Activated CD8-positive, alpha-beta T cell treated with anti-CD3 and anti-CD28 coated beads, Interleukin-2, amount 10 ng/mL, durations not matched to agents 7 days and 5 days (primary cell): ENCODE measurements at regions not wholly inside any gene's neighbourhood (a gene's known extent, or its start where the extent isn't known, plus 50 kb on each side); places are given as distances from the start of the nearest gene placed in this dataset.

ENCODE experiments used
- ATAC-seq: fragments of 150-1000 bp; cut with Tn5 transposase; one replicate; pipeline ENCODE4 v1.10.0; 2021; ENCODE audit warnings: moderate library complexity
- CTCF ChIA-PET: fragments of 350-600 bp; sonication (Branson Sonifier 250); formaldehyde crosslinking; loops from one replicate; lab custom pipeline; 2021; ENCODE audit warnings: antibody characterized with exemption; lab: Charles Lee
- POLR2A ChIA-PET: fragments of 350-600 bp; sonication (Branson Sonifier 250); formaldehyde crosslinking; loops from one replicate; lab custom pipeline; 2021; ENCODE audit warnings: antibody characterized with exemption; lab: Charles Lee
- DNase-seq: peaks from one replicate; pipeline ENCODE4 v3.0.0-alpha.2; 2020
- H3K27ac Mint-ChIP-seq: one replicate; pipeline ENCODE4 v1.8.0; 2021; ENCODE audit warnings: mild to moderate bottlenecking, mixed read lengths
- H3K27me3 Mint-ChIP-seq: one replicate; pipeline ENCODE4 v1.8.0; 2021; ENCODE audit warnings: low read depth, mixed read lengths
- H3K36me3 Mint-ChIP-seq: one replicate; pipeline ENCODE4 v1.8.0; 2021; ENCODE audit warnings: low read depth, mixed read lengths
- H3K4me1 Mint-ChIP-seq: one replicate; pipeline ENCODE4 v1.8.0; 2021; ENCODE audit warnings: low read depth, mixed read lengths
- H3K4me3 Mint-ChIP-seq: one replicate; pipeline ENCODE4 v1.8.0; 2021; ENCODE audit warnings: mild to moderate bottlenecking, mixed read lengths
- H3K9me3 Mint-ChIP-seq: one replicate; pipeline ENCODE4 v1.8.0; 2022; ENCODE audit warnings: mixed read lengths; ENCODE audit not compliant: insufficient read depth

DNA sequence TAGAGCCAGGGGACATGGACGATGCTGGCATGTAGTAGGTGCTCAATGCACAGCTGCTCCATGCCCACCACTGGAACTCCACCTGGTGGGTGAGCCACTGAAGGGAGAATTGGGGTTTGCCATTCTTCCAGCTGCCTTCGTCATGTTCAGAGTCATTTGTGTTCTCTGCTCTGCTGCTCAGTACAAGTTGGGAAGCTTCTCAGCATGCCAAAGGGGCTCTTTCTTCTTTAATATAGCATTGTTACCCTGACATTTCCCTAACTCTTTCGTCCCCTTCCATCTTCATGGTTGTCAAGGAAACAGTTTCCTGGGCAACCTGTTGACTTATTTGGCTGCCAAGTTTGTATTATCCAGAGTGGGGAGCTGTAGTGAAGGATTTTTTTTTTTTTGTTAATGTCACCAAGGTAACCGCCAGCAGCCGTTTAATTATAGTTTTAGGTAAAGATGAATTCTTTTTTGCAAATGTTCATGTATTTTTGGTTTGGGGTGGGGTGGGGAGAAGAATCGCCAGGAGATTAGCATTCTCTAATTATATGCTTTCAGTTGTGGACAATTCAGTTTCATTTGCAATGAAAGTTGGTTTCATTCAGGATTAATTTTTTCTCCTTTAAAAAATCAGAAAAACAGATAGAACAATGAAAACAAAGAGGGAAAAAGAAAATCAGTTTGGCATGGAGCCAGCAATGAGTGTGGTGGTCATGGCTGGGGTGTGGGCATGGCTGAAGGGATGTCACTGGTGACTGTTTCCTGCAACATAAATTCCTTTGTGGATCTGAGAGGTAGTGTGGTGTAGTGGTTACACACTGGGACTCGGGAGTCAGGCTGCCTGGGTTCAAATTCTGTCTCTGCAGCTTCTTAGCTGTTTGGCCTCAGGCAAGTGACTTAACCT is 73.0 kb upstream of the KCNG1 start:
- no peak for DNase-seq
- no peak overlapping the region for H3K27ac Mint-ChIP-seq
- no peak for ATAC-seq
- CTCF ChIA-PET, result no interaction called here
- H3K9me3 Mint-ChIP-seq, result no peaks in the 10 kb centered on the region
- H3K27me3 Mint-ChIP-seq, result peaks cover 42% of the 10 kb centered on the region
- POLR2A ChIA-PET, result no interaction called here
- H3K4me1 Mint-ChIP-seq, result peaks cover 4% of the 10 kb centered on the region
- H3K4me3 Mint-ChIP-seq, result no peak overlapping the region
- no peaks in the 10 kb centered on the region for H3K36me3 Mint-ChIP-seq

DNA sequence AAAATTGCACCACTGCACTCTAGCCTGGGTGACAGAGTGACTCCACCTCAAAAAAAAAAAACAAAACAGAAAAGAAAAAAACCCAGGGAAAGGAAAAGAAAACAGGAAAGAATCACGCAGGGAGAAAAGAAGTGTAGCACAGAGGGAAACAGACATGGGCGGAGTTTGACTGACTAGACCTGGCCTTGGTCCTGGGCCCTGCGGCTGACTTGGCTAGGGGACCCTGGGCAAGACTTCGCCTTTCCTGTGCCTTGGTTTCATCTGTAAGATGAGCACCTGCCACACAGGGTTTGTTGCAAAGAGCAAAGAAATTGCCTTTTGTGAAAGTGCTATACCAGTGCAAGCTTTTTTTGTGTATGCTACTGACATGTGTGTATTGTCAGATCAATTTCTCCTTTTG is 71.3 kb upstream of the KCNG1 start:
- no peaks in the 10 kb centered on the region for H3K36me3 Mint-ChIP-seq
- H3K27ac Mint-ChIP-seq, result no peak overlapping the region
- H3K4me3 Mint-ChIP-seq, result no peak overlapping the region
- ChIA-PET POLR2A (no interaction called here), CTCF (no interaction called here)
- peaks cover 4% of the 10 kb centered on the region for H3K4me1 Mint-ChIP-seq
- ATAC-seq (no peak), DNase-seq (no peak)
- no peaks in the 10 kb centered on the region for H3K9me3 Mint-ChIP-seq
- peaks cover 53% of the 10 kb centered on the region for H3K27me3 Mint-ChIP-seq

DNA sequence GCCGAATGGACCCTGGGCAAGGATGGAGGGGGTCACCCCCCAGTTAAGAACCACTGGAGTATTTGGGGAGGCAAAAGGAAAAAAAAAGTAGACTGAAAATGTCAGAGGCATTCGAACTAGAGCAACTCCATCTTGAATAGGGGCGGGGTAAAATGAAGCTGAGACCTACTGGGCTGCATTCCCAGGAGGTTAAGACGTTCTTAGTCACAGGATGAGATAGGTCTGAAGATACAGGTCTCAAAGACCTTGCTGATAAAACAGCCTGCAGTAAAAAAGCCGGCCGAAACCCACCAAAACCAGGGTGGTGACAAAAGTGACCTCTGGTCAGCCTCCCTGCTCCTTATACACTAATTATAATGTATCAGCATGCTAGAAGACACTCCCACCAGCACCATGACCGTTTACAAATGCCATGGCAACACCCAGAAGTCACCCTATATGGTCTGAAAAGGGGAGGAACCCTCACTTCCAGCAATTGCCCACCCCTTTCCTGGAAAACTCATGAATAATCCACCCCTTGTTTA is 70.4 kb upstream of the KCNG1 start:
- ATAC-seq (no peak), DNase-seq (no peak)
- peaks cover 4% of the 10 kb centered on the region for H3K4me1 Mint-ChIP-seq
- ChIA-PET POLR2A (no interaction called here), CTCF (no interaction called here)
- no peaks in the 10 kb centered on the region for H3K9me3 Mint-ChIP-seq
- no peaks in the 10 kb centered on the region for H3K36me3 Mint-ChIP-seq
- no peak overlapping the region for H3K27ac Mint-ChIP-seq
- H3K4me3 Mint-ChIP-seq, result no peak overlapping the region
- peaks cover 54% of the 10 kb centered on the region for H3K27me3 Mint-ChIP-seq

DNA sequence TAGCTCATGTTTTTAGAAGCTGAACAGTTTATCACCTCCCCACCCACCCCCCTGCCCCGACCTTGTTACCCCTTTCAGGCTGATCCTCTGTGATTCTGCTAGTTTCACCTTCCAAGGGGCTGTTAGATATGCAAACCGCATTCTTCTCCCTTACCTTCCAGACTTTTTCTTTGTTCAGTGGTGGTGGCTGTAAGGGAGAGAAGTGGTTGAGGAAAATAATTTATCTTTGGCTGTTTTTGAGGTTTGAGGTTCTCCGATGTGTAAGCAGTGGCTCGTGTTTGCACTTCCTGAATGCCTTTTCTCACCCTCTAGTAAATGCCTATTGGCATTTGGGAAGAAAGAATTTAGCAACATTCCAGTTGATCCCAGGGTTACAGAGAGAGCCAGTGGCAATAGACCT is 69.4 kb upstream of the KCNG1 start:
- Mint-ChIP-seq H3K4me3 (no peak overlapping the region), H3K27ac (no peak overlapping the region), H3K9me3 (no peaks in the 10 kb centered on the region), H3K4me1 (peaks cover 4% of the 10 kb centered on the region), H3K27me3 (peaks cover 50% of the 10 kb centered on the region), H3K36me3 (no peaks in the 10 kb centered on the region)
- DNase-seq (no peak), ATAC-seq (no peak)
- ChIA-PET CTCF (interaction anchor here (1.0 to 1.5 kb wide), 3 partner anchors 8 to 105 kb away, joined by 3 read pairs; no protein-coding TSS in a partner anchor), POLR2A (no interaction called here)

DNA sequence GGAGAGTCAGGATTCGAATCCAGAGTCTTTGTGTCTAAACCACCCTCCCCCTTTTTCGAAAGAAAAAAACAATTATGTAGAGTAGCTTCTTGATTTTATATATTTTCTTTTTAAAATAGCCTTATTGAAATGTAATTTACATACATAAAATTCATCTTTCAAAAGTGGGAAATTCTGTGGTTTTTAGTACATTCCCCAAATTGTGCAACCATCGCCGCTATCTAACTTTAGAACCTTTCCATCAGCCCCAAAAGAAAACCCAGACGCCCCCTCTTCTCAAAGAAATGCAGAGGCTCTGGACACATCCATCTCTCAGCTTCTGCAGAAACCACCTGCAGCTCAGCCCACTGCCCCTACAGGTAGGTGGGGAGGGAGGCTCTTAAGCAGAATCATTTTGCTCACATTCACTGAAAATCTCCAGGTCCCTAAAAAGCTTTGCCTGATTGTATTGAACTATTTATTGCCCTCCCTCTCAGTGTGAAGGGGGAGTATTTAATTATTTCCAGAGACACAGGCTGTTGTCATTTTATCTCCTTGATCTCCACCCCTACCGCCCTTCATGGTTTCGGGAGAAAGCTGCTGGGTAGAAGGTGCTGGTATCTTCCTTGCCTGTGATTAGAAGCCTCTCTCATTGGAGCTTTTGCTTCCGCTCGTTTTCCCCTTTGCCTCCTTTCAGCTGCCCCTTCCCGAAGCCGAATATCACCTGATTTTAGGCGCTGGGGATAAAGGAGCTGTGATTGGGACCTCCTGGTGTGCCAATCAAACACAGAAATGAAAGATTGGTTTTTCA is 68.7 kb upstream of the KCNG1 start:
- ChIA-PET CTCF (interaction anchor here (1.0 to 1.5 kb wide), 3 partner anchors 9 to 104 kb away, joined by 3 read pairs; no protein-coding TSS in a partner anchor), POLR2A (no interaction called here)
- no peak for ATAC-seq

DNA sequence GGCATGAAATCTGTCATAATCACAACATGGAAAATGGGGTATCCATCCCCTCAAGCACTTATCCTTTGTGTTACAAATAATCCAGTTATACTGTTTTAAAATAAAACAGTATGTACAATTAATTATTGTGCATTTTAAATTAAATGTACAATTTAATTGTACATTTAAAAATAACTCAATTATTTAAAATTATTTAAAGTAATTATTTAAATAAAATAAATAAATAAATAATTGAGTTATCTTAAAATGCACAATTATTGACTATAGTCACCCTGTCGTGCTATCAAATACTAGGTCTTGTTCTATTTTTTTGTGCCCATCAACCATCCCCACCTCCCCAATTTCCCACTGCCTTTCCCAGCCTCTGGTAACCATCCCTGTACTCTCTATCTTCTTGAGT is 66.9 kb upstream of the KCNG1 start:
- CTCF ChIA-PET, result no interaction called here
- POLR2A ChIA-PET, result no interaction called here
- no peak for ATAC-seq
- Mint-ChIP-seq H3K27ac (no peak overlapping the region), H3K36me3 (no peaks in the 10 kb centered on the region), H3K4me3 (no peak overlapping the region), H3K4me1 (peaks cover 4% of the 10 kb centered on the region), H3K27me3 (peaks cover 49% of the 10 kb centered on the region), H3K9me3 (no peaks in the 10 kb centered on the region)
- DNase-seq, result no peak

More for the DNA sequence above, 68.7 kb upstream of the KCNG1 start:
- Mint-ChIP-seq H3K27me3 (peaks cover 51% of the 10 kb centered on the region), H3K36me3 (no peaks in the 10 kb centered on the region), H3K27ac (no peak overlapping the region), H3K4me1 (peaks cover 4% of the 10 kb centered on the region), H3K4me3 (no peak overlapping the region), H3K9me3 (no peaks in the 10 kb centered on the region)
- DNase-seq, result no peak

DNA sequence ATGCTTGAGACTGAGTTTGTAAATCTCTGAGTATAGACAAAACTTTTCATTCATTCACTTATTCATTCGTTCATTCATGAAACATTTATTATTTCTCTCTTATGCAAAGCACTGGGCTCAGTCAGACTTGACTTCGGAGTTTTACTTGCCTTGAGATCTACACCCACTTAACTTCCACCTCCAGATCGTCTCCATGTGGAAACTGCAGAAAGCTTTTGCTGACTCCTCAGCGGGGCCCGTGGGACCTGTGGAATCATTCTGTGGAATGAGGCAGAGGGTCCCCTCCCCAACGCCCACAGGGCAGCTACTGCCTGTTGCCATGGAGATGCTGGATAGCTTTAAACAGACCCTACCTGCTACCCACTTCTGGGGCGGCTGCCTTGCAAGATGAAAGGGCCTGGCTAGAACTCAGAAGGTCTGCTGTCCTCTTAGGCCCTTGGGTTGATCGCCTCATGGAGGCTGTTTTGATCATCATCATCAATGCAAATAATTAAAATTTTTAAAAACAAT is 66.4 kb upstream of the KCNG1 start:
- Mint-ChIP-seq H3K27me3 (peaks cover 45% of the 10 kb centered on the region), H3K9me3 (no peaks in the 10 kb centered on the region), H3K36me3 (no peaks in the 10 kb centered on the region), H3K27ac (no peak overlapping the region), H3K4me1 (peaks cover 4% of the 10 kb centered on the region), H3K4me3 (no peak overlapping the region)
- ChIA-PET CTCF (no interaction called here), POLR2A (no interaction called here)
- DNase-seq (no peak), ATAC-seq (no peak)

DNA sequence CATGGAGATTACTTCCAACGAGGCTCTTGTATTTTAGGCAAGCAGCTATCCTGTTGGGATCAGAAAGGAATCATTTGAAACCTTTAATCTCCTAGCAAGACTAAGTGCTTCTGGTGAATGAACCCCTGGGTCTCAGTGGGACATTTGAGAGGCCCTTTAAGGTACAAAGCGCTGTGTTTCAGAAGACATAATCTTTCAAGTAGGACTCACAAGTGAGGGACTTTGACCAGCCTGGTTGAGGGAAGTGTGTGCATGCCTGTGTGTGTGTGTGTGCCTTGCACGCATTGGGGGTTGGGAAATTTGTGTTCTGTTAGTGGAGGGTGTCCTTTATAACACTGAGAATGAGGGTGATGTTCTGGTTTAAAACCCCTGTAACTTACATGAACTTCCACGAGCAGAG is 64.4 kb upstream of the KCNG1 start:
- H3K27me3 Mint-ChIP-seq, result peaks cover 33% of the 10 kb centered on the region
- no peaks in the 10 kb centered on the region for H3K36me3 Mint-ChIP-seq
- H3K4me3 Mint-ChIP-seq, result no peak overlapping the region
- no peaks in the 10 kb centered on the region for H3K9me3 Mint-ChIP-seq
- peaks cover under 1% of the 10 kb centered on the region for H3K4me1 Mint-ChIP-seq
- POLR2A ChIA-PET, result no interaction called here
- ATAC-seq, result no peak
- no peak overlapping the region for H3K27ac Mint-ChIP-seq
- DNase-seq, result no peak
- CTCF ChIA-PET, result interaction anchor here (1.0 kb wide), 1 partner anchor 100 kb away, joined by 3 read pairs; no protein-coding TSS in a partner anchor

DNA sequence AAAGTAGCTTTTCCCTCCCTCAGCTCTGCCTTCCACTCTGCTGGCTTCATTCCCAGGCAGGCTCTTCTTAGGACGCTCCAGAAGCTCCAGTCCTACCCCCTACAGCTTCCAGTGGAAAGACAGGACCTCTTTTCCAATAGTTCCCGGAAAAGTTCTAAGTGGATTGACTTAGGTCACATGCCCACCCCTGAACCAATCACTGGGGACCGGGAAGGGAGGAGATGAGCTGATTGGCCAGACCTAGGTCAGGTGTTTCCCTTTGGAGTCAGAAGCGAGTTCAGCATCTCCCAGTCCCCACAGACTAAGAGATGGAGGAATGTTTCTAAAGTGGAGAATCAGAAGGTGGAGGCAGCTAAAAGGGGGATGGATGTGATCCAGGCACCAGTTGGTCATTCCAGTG is 62.9 kb upstream of the KCNG1 start:
- Mint-ChIP-seq H3K27ac (no peak overlapping the region), H3K9me3 (no peaks in the 10 kb centered on the region), H3K27me3 (peaks cover 21% of the 10 kb centered on the region), H3K36me3 (no peaks in the 10 kb centered on the region), H3K4me3 (no peak overlapping the region), H3K4me1 (no peaks in the 10 kb centered on the region)
- POLR2A ChIA-PET, result interaction anchor here (0.7 kb wide), 1 partner anchor 223 kb away, joined by 3 read pairs; no protein-coding TSS in a partner anchor
- CTCF ChIA-PET, result no interaction called here
- DNase-seq, result no peak
- no peak for ATAC-seq

DNA sequence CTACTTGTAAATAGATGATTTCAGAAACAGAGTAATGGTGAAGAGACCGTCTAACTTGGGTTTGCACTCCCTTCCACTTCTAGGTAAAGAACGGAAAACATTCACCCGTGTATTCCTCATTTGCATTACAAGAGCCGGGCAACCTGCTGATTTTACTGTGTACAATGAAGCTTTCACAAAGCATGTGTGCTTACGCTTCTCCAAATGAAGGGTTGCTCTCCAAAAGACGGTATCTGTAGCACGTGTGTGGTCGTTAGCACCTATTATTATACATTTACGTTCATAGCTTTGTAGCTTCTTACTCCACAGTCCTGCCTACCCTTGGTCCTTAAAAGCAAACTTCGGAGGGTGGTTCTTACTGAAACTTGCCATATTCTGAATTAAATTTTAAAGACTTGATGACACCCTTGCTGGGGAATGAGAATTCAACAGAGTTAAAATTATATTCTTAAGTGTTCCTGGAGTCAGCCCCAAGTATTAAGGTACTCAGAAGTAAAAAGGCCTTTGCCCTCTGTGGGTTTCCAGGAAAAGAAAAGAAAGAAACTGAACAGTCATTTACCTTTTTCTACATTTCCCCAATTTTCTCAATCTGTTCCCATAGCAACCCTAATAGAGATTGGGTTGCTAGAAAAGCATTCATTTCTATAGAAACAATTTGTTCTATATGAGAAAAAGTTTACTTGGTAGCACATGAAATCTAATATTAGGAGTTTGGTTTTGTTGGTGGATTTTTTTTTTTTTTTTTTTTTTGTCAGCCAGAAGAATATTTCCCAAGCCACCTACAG is 61.9 kb upstream of the KCNG1 start:
- no peak for ATAC-seq
- H3K36me3 Mint-ChIP-seq, result no peaks in the 10 kb centered on the region
- peaks cover 16% of the 10 kb centered on the region for H3K27me3 Mint-ChIP-seq
- POLR2A ChIA-PET, result interaction anchor here (0.6 to 0.7 kb wide), 2 partner anchors 127 to 224 kb away, joined by 3 read pairs; no protein-coding TSS in a partner anchor
- no peaks in the 10 kb centered on the region for H3K4me1 Mint-ChIP-seq
- H3K9me3 Mint-ChIP-seq, result no peaks in the 10 kb centered on the region
- H3K4me3 Mint-ChIP-seq, result no peak overlapping the region
- H3K27ac Mint-ChIP-seq, result no peak overlapping the region
- CTCF ChIA-PET, result no interaction called here
- no peak for DNase-seq

DNA sequence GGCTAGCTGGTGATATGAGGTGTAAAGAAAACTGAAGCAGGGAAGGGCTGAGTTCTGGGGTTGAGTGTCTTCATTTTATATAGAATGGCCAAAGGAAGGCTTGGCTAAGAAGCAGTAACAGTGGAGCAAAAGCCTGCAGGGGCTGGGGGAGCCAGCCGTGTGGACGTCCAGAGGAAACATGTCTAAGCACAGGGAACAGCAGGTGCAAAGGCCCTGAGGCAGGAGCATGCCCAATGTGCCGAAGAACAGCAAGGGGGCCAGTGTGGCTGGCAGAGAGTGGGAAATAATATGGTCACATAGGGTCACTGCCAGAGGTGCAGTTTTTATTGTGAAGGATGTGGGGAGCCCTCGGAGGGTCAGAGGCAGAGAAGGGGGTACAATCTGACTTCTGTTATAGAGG is 60.5 kb upstream of the KCNG1 start:
- H3K4me1 Mint-ChIP-seq, result no peaks in the 10 kb centered on the region
- ChIA-PET CTCF (no interaction called here), POLR2A (no interaction called here)
- H3K27ac Mint-ChIP-seq, result no peak overlapping the region
- peaks cover 18% of the 10 kb centered on the region for H3K27me3 Mint-ChIP-seq
- ATAC-seq, result no peak
- no peak overlapping the region for H3K4me3 Mint-ChIP-seq
- H3K9me3 Mint-ChIP-seq, result no peaks in the 10 kb centered on the region
- H3K36me3 Mint-ChIP-seq, result no peaks in the 10 kb centered on the region
- DNase-seq, result no peak
